Renal cortex interstitium (tissue), 11 donors: ENCODE measurements at regions not wholly inside any gene's neighbourhood (a gene's known extent, or its start where the extent isn't known, plus 50 kb on each side); places are given as distances from the start of the nearest gene placed in this dataset.

ENCODE experiments used
- DNase-seq, 11 donors: peaks; one replicate each; pipeline ENCODE4 v3.0.0-alpha.2; 2013; ENCODE audit warnings: low read depth in 9 of 11, low spot score in 4 of 11; ENCODE audit errors: extremely low read depth in 1 of 11

GRCh38 chr15:94600505-94600904 is 369.1 kb downstream of the MCTP2 start:
- peak in 3 of 11 donors; percentile 31 to 50 (median 41) for DNase-seq

GRCh38 chr15:94602754-94603470 is 371.6 kb downstream of the MCTP2 start:
- peak in 1 of 11 donors; percentile 35 for DNase-seq

- no peak for DNase-seq
These were observed 374.9 kb downstream of the MCTP2 start for GRCh38 chr15:94606286-94606685.

DNA sequence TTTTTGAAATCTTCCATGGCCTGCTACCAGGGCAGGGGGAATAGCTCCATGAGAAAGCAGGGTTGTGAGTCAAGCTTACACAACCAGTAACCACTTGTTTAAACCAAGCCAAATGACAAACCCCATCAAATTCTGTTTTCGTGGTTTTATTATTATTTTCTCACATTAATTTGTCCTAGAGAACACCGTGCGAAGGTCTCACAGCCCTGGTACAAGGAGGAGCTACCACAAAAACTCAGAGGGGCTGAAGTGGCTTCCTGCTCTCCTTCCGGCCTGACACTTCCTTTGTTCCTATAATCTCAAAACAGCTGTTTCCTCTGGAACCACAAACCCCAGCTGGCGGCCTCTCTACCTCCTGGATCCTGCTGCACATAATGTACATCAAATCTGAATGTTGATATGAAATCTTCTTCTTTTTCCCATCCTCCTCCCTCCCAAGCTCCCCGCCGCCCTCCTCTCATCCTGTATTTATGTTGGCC is 375.9 kb downstream of the MCTP2 start:
- DNase-seq = peak in 3 of 11 donors; percentile 19 to 30 (median 21)

GRCh38 chr15:94610069-94610468 is 378.7 kb downstream of the MCTP2 start:
- peak in 2 of 11 donors; percentile 22 to 39 for DNase-seq

DNA sequence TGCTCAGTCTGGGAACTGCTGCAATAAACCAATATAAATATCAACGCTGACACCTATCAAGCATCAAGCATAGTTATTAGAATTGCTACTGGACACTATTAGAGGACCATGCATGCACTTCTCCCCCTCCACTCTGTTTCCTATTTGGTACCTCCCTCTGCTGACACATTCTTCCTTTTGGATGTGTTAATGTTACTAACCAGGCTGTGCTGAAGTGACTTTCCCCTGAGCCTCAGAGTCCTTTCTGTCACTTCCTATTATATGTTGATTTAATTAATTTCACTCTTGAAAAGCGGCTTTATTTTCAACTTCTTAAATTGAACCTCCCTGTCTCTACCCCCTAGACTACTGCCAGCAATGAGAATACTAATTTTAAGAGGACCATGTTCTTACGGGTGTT is 379.1 kb downstream of the MCTP2 start:
- no peak for DNase-seq

- DNase-seq = no peak
These were observed 380.3 kb downstream of the MCTP2 start for GRCh38 chr15:94611656-94612055.

- no peak for DNase-seq
These were observed 384.3 kb downstream of the MCTP2 start for GRCh38 chr15:94615688-94616087.

- DNase-seq = no peak
These were observed 389.3 kb downstream of the MCTP2 start for GRCh38 chr15:94620632-94621031.

- DNase-seq = no peak
These were observed 390.4 kb downstream of the MCTP2 start for GRCh38 chr15:94621736-94622135.

DNA sequence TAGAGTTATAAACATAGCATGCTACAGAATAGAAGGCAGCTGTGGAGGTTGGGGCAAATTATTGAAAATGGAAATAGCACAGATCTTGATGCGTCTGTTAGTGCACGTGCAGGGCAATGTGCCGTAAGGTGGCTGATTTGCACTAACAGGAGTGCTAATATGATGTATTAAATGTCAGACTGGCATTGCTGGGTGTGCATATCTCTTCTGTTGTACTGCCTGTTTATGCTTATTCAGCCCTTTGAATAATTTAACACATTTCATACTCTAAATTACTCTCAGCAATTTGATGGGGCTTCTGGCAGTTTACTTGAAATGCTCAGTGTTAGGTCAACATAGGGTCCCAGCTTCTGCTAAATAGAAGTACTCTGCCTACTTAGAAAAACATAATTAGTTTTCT is 395.6 kb downstream of the MCTP2 start:
- no peak for DNase-seq

DNA sequence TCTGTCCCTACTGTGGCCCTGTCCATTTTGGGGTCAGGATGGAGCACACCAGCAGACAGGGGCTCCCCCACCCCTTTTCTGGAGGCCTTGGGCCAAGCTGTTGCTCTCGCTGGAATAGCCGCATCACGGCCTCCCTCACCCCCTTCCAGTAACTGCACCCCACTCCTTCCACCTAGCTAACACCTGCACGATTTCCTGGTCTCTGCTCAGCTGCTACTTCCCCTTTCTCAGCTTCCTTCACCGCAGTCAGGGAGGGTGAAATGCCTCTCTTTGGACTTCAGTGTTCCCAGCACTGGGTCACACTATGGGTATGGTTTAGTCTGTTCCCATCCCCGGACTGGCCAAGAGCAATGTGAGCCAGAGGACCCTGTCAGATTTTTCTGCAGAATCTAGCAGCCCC is 400.2 kb downstream of the MCTP2 start:
- DNase-seq = no peak

GRCh38 chr15:94638183-94638582 is 406.8 kb downstream of the MCTP2 start:
- DNase-seq = no peak

GRCh38 chr15:94639701-94640100 is 408.3 kb downstream of the MCTP2 start:
- DNase-seq = no peak

DNA sequence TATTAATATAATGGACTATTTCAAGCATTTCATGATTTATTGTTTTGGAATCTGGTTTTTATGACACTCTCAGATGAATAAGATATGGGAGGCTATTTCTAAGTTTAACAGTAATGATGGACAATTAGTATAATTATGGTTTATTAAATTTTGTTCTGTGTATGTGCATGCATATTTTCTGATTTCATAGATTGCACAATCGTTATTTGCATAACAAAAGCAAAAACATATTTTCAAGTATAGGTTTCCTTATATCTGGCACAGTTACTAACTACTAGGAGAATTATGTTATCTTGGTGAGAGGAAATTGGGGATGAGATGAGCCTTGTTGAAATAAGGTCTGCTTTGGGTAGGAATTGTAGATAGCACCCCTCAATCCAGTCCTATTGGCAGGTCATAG is 413.1 kb downstream of the MCTP2 start:
- DNase-seq = no peak

DNA sequence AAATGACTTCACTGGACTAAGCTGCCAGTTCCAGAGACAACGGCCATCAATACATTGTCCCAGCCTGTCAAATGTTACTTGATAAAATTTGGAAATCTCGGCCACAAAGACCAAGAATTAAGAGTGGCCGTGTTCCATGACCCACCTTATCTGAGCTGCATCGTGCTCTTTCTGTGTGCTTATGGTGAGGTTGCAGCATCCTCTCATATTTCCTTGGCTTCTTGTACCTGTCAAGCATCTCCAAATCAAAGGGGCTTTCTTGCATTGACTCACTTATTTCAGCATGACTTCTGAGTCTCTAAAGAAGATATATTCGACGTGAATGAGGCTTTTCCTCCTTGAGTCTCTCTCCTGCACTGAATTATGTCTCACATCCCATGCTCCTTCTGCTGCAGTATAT is 421.7 kb downstream of the MCTP2 start:
- no peak for DNase-seq

DNA sequence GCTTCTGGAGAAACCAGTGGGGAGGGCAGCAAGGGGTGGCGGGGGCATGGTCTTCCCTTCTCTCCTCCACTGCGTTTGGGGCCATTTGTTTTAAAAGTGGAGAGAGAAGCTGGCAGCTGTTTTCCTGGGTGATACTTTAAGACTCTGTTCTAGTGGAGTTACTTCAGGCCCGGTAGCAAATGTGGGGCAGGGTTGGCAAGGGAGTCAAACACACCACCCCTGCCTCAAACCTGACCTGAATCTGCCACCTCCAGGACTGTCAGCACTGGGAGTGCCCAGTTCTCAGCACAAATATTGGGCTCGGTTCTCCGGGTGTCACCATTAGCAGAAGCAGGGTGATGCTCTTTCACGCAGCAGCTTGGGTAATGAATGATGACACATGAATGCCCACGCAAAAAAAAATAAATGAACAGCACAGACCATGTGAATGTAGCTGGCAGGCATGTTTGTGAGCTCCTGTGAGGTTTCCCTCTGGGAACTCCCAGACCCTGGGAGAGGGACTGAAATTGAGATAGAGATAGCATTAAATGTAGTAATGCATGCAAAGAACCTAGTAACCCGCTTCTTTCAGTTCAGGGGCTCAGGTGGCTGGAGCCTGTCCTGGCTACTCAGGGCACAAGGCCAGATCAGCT is 424.0 kb downstream of the MCTP2 start:
- DNase-seq = no peak

GRCh38 chr15:94665676-94666441 is 434.5 kb downstream of the MCTP2 start:
- DNase-seq = no peak

DNA sequence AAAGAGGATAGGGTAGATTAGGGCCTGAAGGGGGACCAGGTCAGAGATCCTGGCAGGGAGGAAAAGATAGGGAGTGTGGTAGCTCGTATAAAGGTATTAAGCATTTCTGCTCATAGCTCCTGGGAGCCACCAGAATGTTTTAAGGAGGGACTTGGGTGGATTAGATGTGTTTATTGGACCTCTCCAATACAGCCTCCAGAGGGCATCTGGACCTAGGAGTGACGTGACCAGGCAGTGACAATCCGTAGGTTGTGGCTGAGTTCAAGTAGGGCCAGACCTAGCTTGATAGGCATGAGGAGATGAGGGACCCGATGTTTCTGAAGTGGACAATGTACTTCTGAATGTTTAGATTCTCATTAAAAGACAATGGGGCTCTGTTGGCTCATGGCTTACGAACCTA is 435.2 kb downstream of the MCTP2 start:
- DNase-seq = no peak

- DNase-seq = no peak
These were observed 435.7 kb downstream of the MCTP2 start for GRCh38 chr15:94667109-94667508.
